ENCODE measurements at regions not wholly inside any gene's neighbourhood (a gene's known extent, or its start where the extent isn't known, plus 50 kb on each side); places are given as distances from the start of the nearest gene placed in this dataset.

GRCh38 chr2:184524551-184525382 is 73.6 kb upstream of the ZNF804A start:
- H3K9me3 ChIP-seq (ENCODE audit: control insufficient read depth in 2 of 3, insufficient read depth in 1 of 3, low read length in 3 of 3): peaks cover 0 to 13% (median 8%) of the 10 kb centered on the region in 3 donors
- no peaks in the 10 kb centered on the region for H3K36me3 ChIP-seq (ENCODE audit: control insufficient read depth in 2 of 3, insufficient read depth in 3 of 3, low read length in 3 of 3)
- intact Hi-C loops (cut with DNase I): no loop called here
- H3K9ac ChIP-seq (ENCODE audit: low read length in 3 of 3): no peak overlapping the region
- peak in 1 of 5 donors; percentile 47 for DNase-seq
- no peaks in the 10 kb centered on the region for H3K4me1 ChIP-seq (ENCODE audit: control insufficient read depth in 2 of 3, insufficient read depth in 2 of 3, low read depth in 1 of 3, low read length in 3 of 3)
- FAIRE-seq: no peak
- H3K27ac ChIP-seq (ENCODE audit: low read depth in 2 of 2, low read length in 2 of 2): no peak overlapping the region
- no peak for TF ChIP-seq CTCF (IDR thresholded peaks at IDR 0.05; ENCODE audit: borderline replicate concordance, extremely low read depth, insufficient read depth)
- H3K27me3 ChIP-seq (ENCODE audit: control insufficient read depth, insufficient read depth, low read length): no peaks in the 10 kb centered on the region
- H3K4me3 ChIP-seq (ENCODE audit: low read length in 3 of 3): no peak overlapping the region

DNA sequence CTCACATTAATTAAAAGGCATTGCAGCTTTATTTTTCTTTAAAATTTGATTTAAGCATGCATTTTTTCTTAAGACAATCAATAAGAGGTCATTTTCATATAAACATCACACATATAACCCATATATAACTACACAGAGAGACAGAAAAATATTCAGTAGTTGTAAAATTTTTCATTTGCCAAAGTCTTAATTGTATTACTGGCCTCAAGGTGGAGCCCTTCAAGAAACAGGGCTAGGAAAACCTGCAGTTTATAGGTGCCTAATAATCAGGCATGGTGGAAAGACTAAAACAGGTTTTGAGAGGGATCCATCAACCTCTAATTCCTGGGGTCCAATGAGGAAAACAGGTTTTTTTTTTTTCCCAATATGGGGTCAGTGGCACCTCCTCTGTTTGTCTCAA is 71.3 kb upstream of the ZNF804A start:
- FAIRE-seq (no peak), DNase-seq (no peak)
- H3K9me3 ChIP-seq (ENCODE audit: control insufficient read depth in 2 of 3, insufficient read depth in 1 of 3, low read length in 3 of 3): peaks cover 0 to 13% (median 8%) of the 10 kb centered on the region in 3 donors
- no peak overlapping the region for H3K4me3 ChIP-seq (ENCODE audit: low read length in 3 of 3)
- intact Hi-C loops (cut with DNase I): no loop called here
- H3K4me1 ChIP-seq (ENCODE audit: control insufficient read depth in 2 of 3, insufficient read depth in 2 of 3, low read depth in 1 of 3, low read length in 3 of 3): no peaks in the 10 kb centered on the region
- no peaks in the 10 kb centered on the region for H3K27me3 ChIP-seq (ENCODE audit: control insufficient read depth, insufficient read depth, low read length)
- no peak overlapping the region for H3K27ac ChIP-seq (ENCODE audit: low read depth in 2 of 2, low read length in 2 of 2)
- H3K36me3 ChIP-seq (ENCODE audit: control insufficient read depth in 2 of 3, insufficient read depth in 3 of 3, low read length in 3 of 3): no peaks in the 10 kb centered on the region
- no peak overlapping the region for H3K9ac ChIP-seq (ENCODE audit: low read length in 3 of 3)
- TF ChIP-seq CTCF (IDR thresholded peaks at IDR 0.05; ENCODE audit: borderline replicate concordance, extremely low read depth, insufficient read depth): no peak

DNA sequence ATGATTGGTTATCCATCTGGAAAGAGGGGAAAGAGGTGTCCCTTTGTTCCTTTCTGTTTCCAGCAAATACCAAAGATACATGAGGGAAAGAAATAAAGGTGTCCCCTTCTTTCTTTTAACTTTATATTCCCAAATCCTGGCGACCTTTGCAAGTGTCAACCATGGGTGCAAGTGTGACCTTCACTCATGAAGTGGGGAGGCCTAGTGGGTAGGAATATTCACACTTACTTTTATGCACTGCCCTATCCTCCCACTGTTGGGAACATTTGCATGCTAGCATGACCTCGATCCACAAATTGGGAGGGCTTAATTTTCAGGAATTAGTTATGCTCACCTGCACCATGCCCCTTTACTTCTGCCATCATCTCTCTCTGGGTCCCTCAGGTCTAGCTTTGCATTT is 70.2 kb upstream of the ZNF804A start:
- no peak overlapping the region for H3K9ac ChIP-seq (ENCODE audit: low read length in 3 of 3)
- intact Hi-C loops (cut with DNase I): no loop called here
- no peaks in the 10 kb centered on the region for H3K36me3 ChIP-seq (ENCODE audit: control insufficient read depth in 2 of 3, insufficient read depth in 3 of 3, low read length in 3 of 3)
- H3K27me3 ChIP-seq (ENCODE audit: control insufficient read depth, insufficient read depth, low read length): no peaks in the 10 kb centered on the region
- FAIRE-seq: no peak
- TF ChIP-seq CTCF (IDR thresholded peaks at IDR 0.05; ENCODE audit: borderline replicate concordance, extremely low read depth, insufficient read depth): no peak
- no peak overlapping the region for H3K27ac ChIP-seq (ENCODE audit: low read depth in 2 of 2, low read length in 2 of 2)
- no peak overlapping the region for H3K4me3 ChIP-seq (ENCODE audit: low read length in 3 of 3)
- H3K4me1 ChIP-seq (ENCODE audit: control insufficient read depth in 2 of 3, insufficient read depth in 2 of 3, low read depth in 1 of 3, low read length in 3 of 3): no peaks in the 10 kb centered on the region
- no peak for DNase-seq
- peaks cover 0 to 13% (median 8%) of the 10 kb centered on the region in 3 donors for H3K9me3 ChIP-seq (ENCODE audit: control insufficient read depth in 2 of 3, insufficient read depth in 1 of 3, low read length in 3 of 3)
